Neural cell (in vitro differentiated cells): ENCODE measurements at regions not wholly inside any gene's neighbourhood (a gene's known extent, or its start where the extent isn't known, plus 50 kb on each side); places are given as distances from the start of the nearest gene placed in this dataset.

Experiments used
- EZH2 ChIP-seq: fragments of 200-600, 300-800 bp; shearing (Covaris generic), sonication (generic); IDR thresholded peaks from 2 replicates; pipeline ENCODE4 v1.6.1; 2014; ENCODE audit warnings: antibody characterized with exemption, low read length, borderline replicate concordance, mild to moderate bottlenecking; ENCODE audit not compliant: insufficient read depth, poor library complexity, severe bottlenecking
- MXI1 ChIP-seq: fragments of 450-650 bp; conservative IDR thresholded peaks from 2 replicates; pipeline ENCODE4 v1.6.1; 2014; ENCODE audit warnings: antibody characterized with exemption, mild to moderate bottlenecking; ENCODE audit not compliant: poor library complexity, severe bottlenecking
- TF ChIP-seq, protein P1 (sequence below): fragments of 450-650 bp; IDR thresholded peaks from 2 replicates; pipeline ENCODE4 v1.5.1; 2014; ENCODE audit warnings: antibody characterized with exemption, mild to moderate bottlenecking, moderate library complexity; ENCODE audit not compliant: poor library complexity, severe bottlenecking

GRCh38 chr4:28313729-28314713 lies 1453.4 kb downstream of the STIM2 start:
- TF ChIP-seq, protein P1, sequence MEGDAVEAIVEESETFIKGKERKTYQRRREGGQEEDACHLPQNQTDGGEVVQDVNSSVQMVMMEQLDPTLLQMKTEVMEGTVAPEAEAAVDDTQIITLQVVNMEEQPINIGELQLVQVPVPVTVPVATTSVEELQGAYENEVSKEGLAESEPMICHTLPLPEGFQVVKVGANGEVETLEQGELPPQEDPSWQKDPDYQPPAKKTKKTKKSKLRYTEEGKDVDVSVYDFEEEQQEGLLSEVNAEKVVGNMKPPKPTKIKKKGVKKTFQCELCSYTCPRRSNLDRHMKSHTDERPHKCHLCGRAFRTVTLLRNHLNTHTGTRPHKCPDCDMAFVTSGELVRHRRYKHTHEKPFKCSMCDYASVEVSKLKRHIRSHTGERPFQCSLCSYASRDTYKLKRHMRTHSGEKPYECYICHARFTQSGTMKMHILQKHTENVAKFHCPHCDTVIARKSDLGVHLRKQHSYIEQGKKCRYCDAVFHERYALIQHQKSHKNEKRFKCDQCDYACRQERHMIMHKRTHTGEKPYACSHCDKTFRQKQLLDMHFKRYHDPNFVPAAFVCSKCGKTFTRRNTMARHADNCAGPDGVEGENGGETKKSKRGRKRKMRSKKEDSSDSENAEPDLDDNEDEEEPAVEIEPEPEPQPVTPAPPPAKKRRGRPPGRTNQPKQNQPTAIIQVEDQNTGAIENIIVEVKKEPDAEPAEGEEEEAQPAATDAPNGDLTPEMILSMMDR = no peak
- no peak for TF ChIP-seq MXI1
- TF ChIP-seq EZH2 = no peak
